ENCODE measurements at regions not wholly inside any gene's neighbourhood (a gene's known extent, or its start where the extent isn't known, plus 50 kb on each side); places are given as distances from the start of the nearest gene placed in this dataset.

DNA sequence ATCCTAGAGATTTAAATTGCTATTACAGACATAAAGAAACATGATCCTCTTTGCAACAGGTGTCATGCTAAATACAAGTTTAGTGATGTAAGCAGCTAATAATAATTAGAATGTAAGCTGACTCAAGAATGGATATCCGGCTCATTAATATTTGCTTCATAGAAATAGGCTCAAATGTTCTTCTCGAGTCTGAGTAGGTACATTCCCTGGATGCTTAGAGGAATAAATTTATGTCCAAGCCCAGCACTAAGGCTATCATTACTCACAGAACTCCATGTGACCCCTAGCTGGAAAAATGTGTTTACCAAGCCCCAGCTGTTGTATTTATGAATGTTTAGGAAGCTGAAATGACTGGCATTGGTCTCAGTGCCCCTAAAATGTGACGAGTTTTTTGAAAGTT, 87.6 kb upstream of the TSPAN7 start:
- TF ChIP-seq, protein P1, sequence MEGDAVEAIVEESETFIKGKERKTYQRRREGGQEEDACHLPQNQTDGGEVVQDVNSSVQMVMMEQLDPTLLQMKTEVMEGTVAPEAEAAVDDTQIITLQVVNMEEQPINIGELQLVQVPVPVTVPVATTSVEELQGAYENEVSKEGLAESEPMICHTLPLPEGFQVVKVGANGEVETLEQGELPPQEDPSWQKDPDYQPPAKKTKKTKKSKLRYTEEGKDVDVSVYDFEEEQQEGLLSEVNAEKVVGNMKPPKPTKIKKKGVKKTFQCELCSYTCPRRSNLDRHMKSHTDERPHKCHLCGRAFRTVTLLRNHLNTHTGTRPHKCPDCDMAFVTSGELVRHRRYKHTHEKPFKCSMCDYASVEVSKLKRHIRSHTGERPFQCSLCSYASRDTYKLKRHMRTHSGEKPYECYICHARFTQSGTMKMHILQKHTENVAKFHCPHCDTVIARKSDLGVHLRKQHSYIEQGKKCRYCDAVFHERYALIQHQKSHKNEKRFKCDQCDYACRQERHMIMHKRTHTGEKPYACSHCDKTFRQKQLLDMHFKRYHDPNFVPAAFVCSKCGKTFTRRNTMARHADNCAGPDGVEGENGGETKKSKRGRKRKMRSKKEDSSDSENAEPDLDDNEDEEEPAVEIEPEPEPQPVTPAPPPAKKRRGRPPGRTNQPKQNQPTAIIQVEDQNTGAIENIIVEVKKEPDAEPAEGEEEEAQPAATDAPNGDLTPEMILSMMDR (IDR thresholded peaks at IDR 0.05): no peak
- Histone ChIP-seq H3K4me1 (ENCODE audit: low read depth) (no peaks in the 10 kb centered on the region), H3K36me3 (ENCODE audit: low read depth) (no peaks in the 10 kb centered on the region), H3K9me3 (no peaks in the 10 kb centered on the region), H3K4me3 (no peak overlapping the region)
- DNase-seq (no peak), ATAC-seq (no peak)
- intact Hi-C loops (cut with DNase I, micrococcal nuclease): no loop called here

DNA sequence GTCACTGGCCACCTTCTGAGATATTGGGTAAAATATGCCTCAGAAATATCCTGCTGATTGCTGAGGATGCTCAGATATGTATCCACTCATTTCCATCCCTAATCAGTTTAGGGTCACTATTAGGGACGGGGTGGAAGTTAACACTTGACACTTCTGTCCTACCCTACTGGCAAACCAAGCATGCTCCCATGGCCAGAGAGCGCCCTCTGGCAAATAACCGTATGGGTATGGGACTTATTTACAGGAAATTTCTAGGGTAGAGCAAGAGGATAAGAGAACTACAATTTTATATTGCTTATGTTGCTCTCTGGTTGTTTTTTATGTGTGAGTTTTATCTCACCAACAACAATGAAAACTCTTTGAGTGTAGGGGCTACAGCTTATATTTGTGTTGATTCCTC, 86.8 kb upstream of the TSPAN7 start:
- H3K4me3 ChIP-seq: no peak overlapping the region
- no peaks in the 10 kb centered on the region for H3K9me3 ChIP-seq
- ATAC-seq: no peak
- intact Hi-C loops (cut with DNase I, micrococcal nuclease): no loop called here
- H3K4me1 ChIP-seq (ENCODE audit: low read depth): no peaks in the 10 kb centered on the region
- TF ChIP-seq, protein P1 (IDR thresholded peaks at IDR 0.05): no peak
- H3K36me3 ChIP-seq (ENCODE audit: low read depth): no peaks in the 10 kb centered on the region
- no peak for DNase-seq

DNA sequence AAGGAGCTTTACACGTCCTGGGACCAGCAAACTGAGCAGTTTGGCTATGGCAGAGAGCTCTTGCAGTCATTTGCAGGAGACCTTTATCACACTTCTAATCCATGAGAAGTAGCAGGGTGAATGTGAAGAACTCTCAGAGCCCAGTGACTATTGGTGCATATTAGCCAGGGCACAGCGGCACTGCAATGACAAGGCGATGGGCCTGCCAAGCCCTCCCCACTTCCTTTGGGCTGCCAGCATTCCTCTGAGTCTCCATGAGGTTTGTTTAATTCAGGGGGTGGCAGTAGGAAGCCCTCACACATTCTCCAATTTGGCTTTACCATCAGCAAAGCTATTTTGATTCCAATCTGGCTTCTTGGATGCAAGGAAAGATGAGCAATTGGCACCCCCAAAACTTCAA, 79.2 kb upstream of the TSPAN7 start:
- TF ChIP-seq, protein P1 (IDR thresholded peaks at IDR 0.05): no peak
- Histone ChIP-seq H3K4me1 (ENCODE audit: low read depth) (no peaks in the 10 kb centered on the region), H3K4me3 (no peak overlapping the region), H3K36me3 (ENCODE audit: low read depth) (no peaks in the 10 kb centered on the region), H3K9me3 (no peaks in the 10 kb centered on the region)
- ATAC-seq: no peak
- no peak for DNase-seq
- intact Hi-C loops (cut with DNase I, micrococcal nuclease): no loop called here

DNA sequence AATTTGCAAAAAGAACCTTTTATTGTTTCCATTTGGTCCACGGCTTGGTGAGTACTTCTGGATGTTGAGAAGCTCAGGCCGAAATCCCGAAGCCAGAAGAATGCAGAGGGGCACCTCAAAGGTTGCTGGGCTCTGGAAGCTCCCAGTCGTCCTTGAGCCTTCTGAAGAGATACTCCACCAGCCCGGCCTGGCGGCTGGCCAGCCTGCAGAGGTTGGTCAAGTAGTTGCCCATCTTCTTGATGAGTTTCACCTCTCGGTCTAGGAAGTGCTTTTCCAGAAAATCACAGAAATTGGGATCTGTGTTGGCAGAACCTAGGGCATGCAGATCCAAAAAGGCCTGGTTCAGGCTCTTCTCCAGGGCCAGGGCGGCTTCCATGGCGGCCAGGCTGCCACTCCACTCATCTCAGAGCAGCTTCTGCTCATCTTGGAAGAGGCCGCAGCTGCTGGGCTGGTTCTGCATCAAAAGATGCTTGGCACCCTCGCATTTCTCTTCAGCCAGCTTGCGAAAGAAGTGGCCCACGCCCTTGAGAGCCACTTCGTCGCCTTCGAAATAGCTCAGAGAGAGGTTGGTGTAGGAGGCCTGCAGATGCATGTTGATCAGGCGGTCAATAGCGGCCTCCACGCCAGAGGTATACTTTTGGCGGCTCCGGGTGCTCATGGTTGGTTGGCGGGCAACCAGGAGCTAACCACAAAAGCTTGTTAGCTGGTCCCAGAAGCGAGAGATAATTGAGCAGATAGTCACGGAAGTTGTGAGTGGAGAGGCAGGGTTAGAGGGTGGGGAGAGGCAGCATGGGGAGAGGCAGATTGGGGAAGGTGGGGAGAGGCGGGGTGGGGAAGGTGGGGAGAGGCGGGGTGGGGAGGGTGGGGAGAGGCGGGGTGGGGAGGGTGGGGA, 76.5 kb upstream of the TSPAN7 start:
- Histone ChIP-seq H3K4me3 (no peak overlapping the region), H3K4me1 (ENCODE audit: low read depth) (no peaks in the 10 kb centered on the region), H3K9me3 (no peaks in the 10 kb centered on the region), H3K36me3 (ENCODE audit: low read depth) (no peaks in the 10 kb centered on the region)
- intact Hi-C loops (cut with DNase I, micrococcal nuclease): no loop called here
- no peak for ATAC-seq
- TF ChIP-seq, protein P1 (IDR thresholded peaks at IDR 0.05): no peak
- no peak for DNase-seq

DNA sequence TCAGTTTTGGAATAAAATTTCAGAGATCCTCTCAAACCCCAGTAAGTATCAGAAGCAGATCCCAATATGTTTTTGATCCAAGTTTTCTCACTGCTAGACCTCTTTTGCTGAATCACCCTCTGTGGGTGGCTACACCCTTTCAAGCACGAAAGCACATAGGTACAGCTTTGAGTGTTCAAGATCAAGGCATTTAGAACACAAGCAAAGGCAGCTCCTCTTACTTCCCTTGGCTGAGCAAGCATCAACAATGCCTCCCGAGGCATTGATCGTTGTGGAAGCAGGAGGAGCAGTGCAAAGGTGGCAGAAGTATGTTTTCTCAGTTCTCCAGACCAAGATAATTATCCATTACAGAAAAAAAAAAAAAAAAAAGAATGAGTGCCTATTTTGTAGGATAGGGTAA, 72.0 kb upstream of the TSPAN7 start:
- TF ChIP-seq, protein P1 (IDR thresholded peaks at IDR 0.05): no peak
- Histone ChIP-seq H3K36me3 (ENCODE audit: low read depth) (no peaks in the 10 kb centered on the region), H3K4me3 (no peak overlapping the region), H3K4me1 (ENCODE audit: low read depth) (no peaks in the 10 kb centered on the region), H3K9me3 (no peaks in the 10 kb centered on the region)
- no peak for DNase-seq
- intact Hi-C loops (cut with DNase I, micrococcal nuclease): no loop called here
- ATAC-seq: no peak
